ENCODE measurements at regions not wholly inside any gene's neighbourhood (a gene's known extent, or its start where the extent isn't known, plus 50 kb on each side); places are given as distances from the start of the nearest gene placed in this dataset.

DNA sequence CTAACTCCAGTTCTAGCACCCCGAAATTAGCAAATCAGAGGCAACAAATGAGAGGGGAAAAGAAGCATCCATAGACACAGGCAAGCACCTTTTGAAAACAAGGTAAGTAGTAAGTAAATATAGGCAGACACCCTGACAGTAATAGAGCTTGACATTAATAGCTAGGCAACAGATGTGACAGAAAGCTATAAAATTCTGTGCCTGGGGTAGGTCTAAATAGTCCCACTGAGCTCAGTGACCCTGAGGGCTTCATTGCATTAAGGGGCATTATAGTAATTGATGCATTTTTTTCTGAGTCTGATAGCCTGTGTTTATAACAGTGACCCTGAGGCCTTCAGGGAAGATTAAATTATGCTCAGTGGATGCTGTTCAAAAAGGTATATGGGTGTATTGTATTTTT, 197.1 kb downstream of the HIPK3 start:
- no peak for DNase-seq (ENCODE audit: low spot score)
- Histone ChIP-seq H2BK15ac (ENCODE audit: low read length) (no peak overlapping the region), H4K91ac (ENCODE audit: low read depth, low read length, poor library complexity) (no peak overlapping the region), H3K9me3 (replicated peaks in 1 of 2; ENCODE audit: control insufficient read depth in 2 of 2, insufficient read depth in 1 of 2, low read depth in 1 of 2, low read length in 2 of 2) (no peaks in the 10 kb centered on the region), H2BK5ac (ENCODE audit: low read length) (no peak overlapping the region), H3K18ac (ENCODE audit: low read length) (no peak overlapping the region), H3K9ac (ENCODE audit: low read depth, low read length, poor library complexity) (no peak overlapping the region), H3K36me3 (replicated peaks in 1 of 2; ENCODE audit: control insufficient read depth in 2 of 2, insufficient read depth in 2 of 2, low read length in 2 of 2) (no peaks in the 10 kb centered on the region), H3K79me1 (ENCODE audit: low read depth, low read length) (no peaks in the 10 kb centered on the region), H3K23ac (ENCODE audit: low read depth, low read length, poor library complexity) (no peak overlapping the region), H3K4me2 (ENCODE audit: insufficient read depth, low read length, poor library complexity, severe bottlenecking) (no peak overlapping the region), H4K8ac (ENCODE audit: low read depth, low read length) (no peak overlapping the region), H2BK12ac (ENCODE audit: low read length) (no peak overlapping the region), H3K27ac (replicated peaks; ENCODE audit: low read length) (no peak overlapping the region), H3K4ac (ENCODE audit: low read length) (no peak overlapping the region), H2AFZ (ENCODE audit: low read length) (no peak overlapping the region), H3K14ac (ENCODE audit: low read length) (no peak overlapping the region), H3K4me1 (ENCODE audit: control insufficient read depth in 2 of 2, insufficient read depth in 1 of 2, low read depth in 1 of 2, low read length in 2 of 2) (no peaks in the 10 kb centered on the region), H3K4me3 (ENCODE audit: low read length in 2 of 2) (no peak overlapping the region), H2AK5ac (ENCODE audit: low read depth, low read length) (no peak overlapping the region), H3K27me3 (ENCODE audit: control insufficient read depth in 3 of 3, insufficient read depth in 3 of 3, low read depth in 1 of 3, low read length in 3 of 3) (no peaks in the 10 kb centered on the region), H2BK120ac (ENCODE audit: low read depth, low read length) (no peak overlapping the region)
- no CpG with 5 or more reads among the region's 1 CpG for WGBS, 2 donors (ENCODE audit: extremely low coverage in 2 of 2, insufficient read length in 2 of 2, insufficient replicate concordance in 1 of 2)

GRCh38 chr11:33452836-33453624, 195.8 kb downstream of the HIPK3 start:
- no peaks in the 10 kb centered on the region for H3K9me3 ChIP-seq (replicated peaks in 1 of 2; ENCODE audit: control insufficient read depth in 2 of 2, insufficient read depth in 1 of 2, low read depth in 1 of 2, low read length in 2 of 2)
- H3K18ac ChIP-seq (ENCODE audit: low read length), result no peak overlapping the region
- no peak overlapping the region for H2BK120ac ChIP-seq (ENCODE audit: low read depth, low read length)
- no peak overlapping the region for H2AK5ac ChIP-seq (ENCODE audit: low read depth, low read length)
- no peaks in the 10 kb centered on the region for H3K27me3 ChIP-seq (ENCODE audit: control insufficient read depth in 3 of 3, insufficient read depth in 3 of 3, low read depth in 1 of 3, low read length in 3 of 3)
- H3K79me1 ChIP-seq (ENCODE audit: low read depth, low read length), result no peaks in the 10 kb centered on the region
- no peak overlapping the region for H3K4ac ChIP-seq (ENCODE audit: low read length)
- H3K36me3 ChIP-seq (replicated peaks in 1 of 2; ENCODE audit: control insufficient read depth in 2 of 2, insufficient read depth in 2 of 2, low read length in 2 of 2), result no peaks in the 10 kb centered on the region
- no peaks in the 10 kb centered on the region for H3K4me1 ChIP-seq (ENCODE audit: control insufficient read depth in 2 of 2, insufficient read depth in 1 of 2, low read depth in 1 of 2, low read length in 2 of 2)
- H3K14ac ChIP-seq (ENCODE audit: low read length), result no peak overlapping the region
- no CpG with 5 or more reads among the region's 3 CpGs for WGBS, 2 donors (ENCODE audit: extremely low coverage in 2 of 2, insufficient read length in 2 of 2, insufficient replicate concordance in 1 of 2)
- H2AFZ ChIP-seq (ENCODE audit: low read length), result no peak overlapping the region
- DNase-seq (ENCODE audit: low spot score), result no peak
- no peak overlapping the region for H2BK12ac ChIP-seq (ENCODE audit: low read length)
- H2BK5ac ChIP-seq (ENCODE audit: low read length), result no peak overlapping the region
- H4K8ac ChIP-seq (ENCODE audit: low read depth, low read length), result no peak overlapping the region
- H3K9ac ChIP-seq (ENCODE audit: low read depth, low read length, poor library complexity), result no peak overlapping the region
- no peak overlapping the region for H3K27ac ChIP-seq (replicated peaks; ENCODE audit: low read length)
- no peak overlapping the region for H4K91ac ChIP-seq (ENCODE audit: low read depth, low read length, poor library complexity)
- no peak overlapping the region for H2BK15ac ChIP-seq (ENCODE audit: low read length)
- H3K23ac ChIP-seq (ENCODE audit: low read depth, low read length, poor library complexity), result no peak overlapping the region
- no peak overlapping the region for H3K4me2 ChIP-seq (ENCODE audit: insufficient read depth, low read length, poor library complexity, severe bottlenecking)
- no peak overlapping the region for H3K4me3 ChIP-seq (ENCODE audit: low read length in 2 of 2)

DNA sequence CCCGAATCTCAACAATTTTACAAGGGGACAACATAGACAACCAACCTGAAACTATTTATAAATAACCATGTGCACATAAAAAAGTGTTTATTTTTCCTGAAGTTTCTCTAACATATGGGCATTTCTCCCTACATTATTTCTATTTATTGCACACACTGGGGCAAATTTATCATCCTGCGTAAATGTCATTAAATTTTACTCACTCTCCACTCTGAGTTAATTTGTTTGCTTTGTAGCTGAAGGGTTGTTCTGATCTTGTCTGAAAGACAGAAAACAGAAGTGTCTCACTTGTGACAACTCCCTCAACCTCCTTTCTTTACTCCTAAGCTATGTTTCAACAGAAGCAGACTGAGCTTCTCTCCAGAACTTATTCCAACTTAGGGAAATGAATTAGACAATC, 194.2 kb downstream of the HIPK3 start:
- H3K18ac ChIP-seq (ENCODE audit: low read length), result no peak overlapping the region
- H3K4me3 ChIP-seq (ENCODE audit: low read length in 2 of 2), result no peak overlapping the region
- H3K14ac ChIP-seq (ENCODE audit: low read length), result no peak overlapping the region
- H3K9ac ChIP-seq (ENCODE audit: low read depth, low read length, poor library complexity), result no peak overlapping the region
- no peak overlapping the region for H4K91ac ChIP-seq (ENCODE audit: low read depth, low read length, poor library complexity)
- no CpG with 5 or more reads among the region's 2 CpGs for WGBS, 2 donors (ENCODE audit: extremely low coverage in 2 of 2, insufficient read length in 2 of 2, insufficient replicate concordance in 1 of 2)
- H3K23ac ChIP-seq (ENCODE audit: low read depth, low read length, poor library complexity), result no peak overlapping the region
- H3K79me1 ChIP-seq (ENCODE audit: low read depth, low read length), result no peaks in the 10 kb centered on the region
- H2BK15ac ChIP-seq (ENCODE audit: low read length), result no peak overlapping the region
- H4K8ac ChIP-seq (ENCODE audit: low read depth, low read length), result no peak overlapping the region
- H3K4me1 ChIP-seq (ENCODE audit: control insufficient read depth in 2 of 2, insufficient read depth in 1 of 2, low read depth in 1 of 2, low read length in 2 of 2), result no peaks in the 10 kb centered on the region
- no peak overlapping the region for H2BK120ac ChIP-seq (ENCODE audit: low read depth, low read length)
- H3K27me3 ChIP-seq (ENCODE audit: control insufficient read depth in 3 of 3, insufficient read depth in 3 of 3, low read depth in 1 of 3, low read length in 3 of 3), result no peaks in the 10 kb centered on the region
- no peak overlapping the region for H3K27ac ChIP-seq (replicated peaks; ENCODE audit: low read length)
- no peak overlapping the region for H2AFZ ChIP-seq (ENCODE audit: low read length)
- H3K36me3 ChIP-seq (replicated peaks in 1 of 2; ENCODE audit: control insufficient read depth in 2 of 2, insufficient read depth in 2 of 2, low read length in 2 of 2), result no peaks in the 10 kb centered on the region
- H2BK12ac ChIP-seq (ENCODE audit: low read length), result no peak overlapping the region
- no peaks in the 10 kb centered on the region for H3K9me3 ChIP-seq (replicated peaks in 1 of 2; ENCODE audit: control insufficient read depth in 2 of 2, insufficient read depth in 1 of 2, low read depth in 1 of 2, low read length in 2 of 2)
- no peak overlapping the region for H2BK5ac ChIP-seq (ENCODE audit: low read length)
- H3K4ac ChIP-seq (ENCODE audit: low read length), result no peak overlapping the region
- H2AK5ac ChIP-seq (ENCODE audit: low read depth, low read length), result no peak overlapping the region
- DNase-seq (ENCODE audit: low spot score), result no peak
- H3K4me2 ChIP-seq (ENCODE audit: insufficient read depth, low read length, poor library complexity, severe bottlenecking), result no peak overlapping the region

DNA sequence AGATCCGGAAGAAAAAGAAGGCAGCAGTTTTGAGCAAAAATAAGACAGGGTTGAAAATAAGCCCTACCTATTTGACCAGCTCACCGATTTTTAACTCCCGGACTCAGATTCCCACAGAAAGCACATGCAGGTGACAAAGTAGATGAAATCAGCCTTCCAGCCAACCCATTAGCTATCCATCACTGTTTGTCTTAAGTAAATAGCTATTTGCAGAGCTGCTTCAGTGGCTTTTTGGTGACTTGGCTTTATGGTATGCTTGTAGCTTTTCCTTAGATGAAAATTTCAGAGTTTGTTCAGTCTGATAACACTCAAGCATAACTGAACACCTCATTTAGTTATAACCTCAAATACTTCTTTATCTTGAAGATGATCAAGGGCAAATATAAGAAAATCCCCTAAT, 192.6 kb downstream of the HIPK3 start:
- Histone ChIP-seq H3K14ac (ENCODE audit: low read length) (no peak overlapping the region), H3K4me3 (ENCODE audit: low read length in 2 of 2) (no peak overlapping the region), H2AFZ (ENCODE audit: low read length) (no peak overlapping the region), H4K8ac (ENCODE audit: low read depth, low read length) (no peak overlapping the region), H2AK5ac (ENCODE audit: low read depth, low read length) (no peak overlapping the region), H3K18ac (ENCODE audit: low read length) (no peak overlapping the region), H3K27me3 (ENCODE audit: control insufficient read depth in 3 of 3, insufficient read depth in 3 of 3, low read depth in 1 of 3, low read length in 3 of 3) (no peaks in the 10 kb centered on the region), H3K23ac (ENCODE audit: low read depth, low read length, poor library complexity) (no peak overlapping the region), H3K4me1 (ENCODE audit: control insufficient read depth in 2 of 2, insufficient read depth in 1 of 2, low read depth in 1 of 2, low read length in 2 of 2) (no peaks in the 10 kb centered on the region), H2BK5ac (ENCODE audit: low read length) (no peak overlapping the region), H2BK15ac (ENCODE audit: low read length) (no peak overlapping the region), H3K27ac (replicated peaks; ENCODE audit: low read length) (no peak overlapping the region), H3K4ac (ENCODE audit: low read length) (no peak overlapping the region), H3K9ac (ENCODE audit: low read depth, low read length, poor library complexity) (no peak overlapping the region), H2BK120ac (ENCODE audit: low read depth, low read length) (no peak overlapping the region), H3K79me1 (ENCODE audit: low read depth, low read length) (no peaks in the 10 kb centered on the region), H3K4me2 (ENCODE audit: insufficient read depth, low read length, poor library complexity, severe bottlenecking) (no peak overlapping the region), H3K36me3 (replicated peaks in 1 of 2; ENCODE audit: control insufficient read depth in 2 of 2, insufficient read depth in 2 of 2, low read length in 2 of 2) (no peaks in the 10 kb centered on the region), H2BK12ac (ENCODE audit: low read length) (no peak overlapping the region), H3K9me3 (replicated peaks in 1 of 2; ENCODE audit: control insufficient read depth in 2 of 2, insufficient read depth in 1 of 2, low read depth in 1 of 2, low read length in 2 of 2) (no peaks in the 10 kb centered on the region), H4K91ac (ENCODE audit: low read depth, low read length, poor library complexity) (no peak overlapping the region)
- no CpG with 5 or more reads among the region's 3 CpGs for WGBS, 2 donors (ENCODE audit: extremely low coverage in 2 of 2, insufficient read length in 2 of 2, insufficient replicate concordance in 1 of 2)
- DNase-seq (ENCODE audit: low spot score), result no peak
